ENCODE measurements at regions not wholly inside any gene's neighbourhood (a gene's known extent, or its start where the extent isn't known, plus 50 kb on each side); places are given as distances from the start of the nearest gene placed in this dataset.
"Not testable (repeated sequence)": the region's sequence is repeated elsewhere in the genome, so short reads cannot be mapped to it uniquely, and the experiment has no call there.

DNA sequence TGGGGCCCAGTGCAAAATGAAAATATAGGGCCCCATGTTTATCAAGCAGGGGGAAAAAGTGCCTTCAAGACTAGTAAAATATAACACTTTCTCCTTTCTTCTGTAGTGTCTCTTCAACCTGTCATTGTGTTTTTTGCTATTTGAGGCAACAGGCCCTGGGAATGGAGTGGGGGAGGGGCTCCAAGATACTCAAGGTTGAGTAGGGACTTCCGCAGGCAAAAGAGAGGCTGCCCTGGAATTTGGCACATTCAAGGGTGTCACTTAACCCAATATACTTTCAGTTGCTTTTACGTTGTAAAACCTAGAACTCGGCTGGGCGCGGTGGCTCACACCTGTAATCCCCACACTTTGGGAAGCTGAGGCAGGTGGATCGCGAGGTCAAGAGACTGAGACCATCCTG, 154.9 kb downstream of the ALDH8A1 start:
- no peaks in the 10 kb centered on the region for H3K4me1 ChIP-seq

DNA sequence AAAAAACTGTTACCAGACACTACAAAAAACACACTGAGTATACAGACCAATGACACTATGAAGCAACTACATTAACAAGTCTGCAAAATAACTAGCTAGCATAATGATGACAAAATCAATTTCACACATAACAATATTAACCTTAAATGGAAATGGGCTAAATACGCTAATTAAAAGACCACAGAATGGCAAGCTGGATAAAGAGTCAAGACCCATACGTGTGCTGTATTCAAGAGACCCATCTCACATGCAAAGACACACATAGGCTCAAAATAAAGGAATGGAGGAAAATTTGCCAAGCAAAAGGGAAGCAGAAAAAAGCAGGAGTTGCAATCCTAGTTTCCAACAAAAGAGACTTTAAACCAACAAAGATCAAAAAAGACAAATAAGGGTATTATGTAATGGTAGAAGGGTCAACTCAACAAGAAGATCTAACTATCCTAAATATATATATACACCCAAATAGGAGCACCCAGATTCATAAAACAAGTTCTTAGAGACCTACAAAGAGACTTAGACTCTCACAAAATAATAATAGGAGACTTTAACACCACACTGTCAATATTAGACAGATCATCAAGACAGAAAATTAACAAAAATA, 158.6 kb downstream of the ALDH8A1 start:
- DNase-seq, H3K4me3 ChIP-seq, H3K4me1 ChIP-seq, H3K9me3 ChIP-seq, H3K27ac ChIP-seq, H3K27me3 ChIP-seq, H3K36me3 ChIP-seq: not testable (repeated sequence)

More for the DNA sequence above, 154.9 kb downstream of the ALDH8A1 start:
- Histone ChIP-seq H3K27ac (no peak overlapping the region), H3K27me3 (no peaks in the 10 kb centered on the region), H3K36me3 (no peaks in the 10 kb centered on the region), H3K4me3 (no peak overlapping the region), H3K9me3 (peaks cover 0 to 5% (median 0%) of the 10 kb centered on the region in 4 donors)
- no peak for TF ChIP-seq POLR2A (IDR thresholded peaks at IDR 0.05)
- TF ChIP-seq, protein P1, sequence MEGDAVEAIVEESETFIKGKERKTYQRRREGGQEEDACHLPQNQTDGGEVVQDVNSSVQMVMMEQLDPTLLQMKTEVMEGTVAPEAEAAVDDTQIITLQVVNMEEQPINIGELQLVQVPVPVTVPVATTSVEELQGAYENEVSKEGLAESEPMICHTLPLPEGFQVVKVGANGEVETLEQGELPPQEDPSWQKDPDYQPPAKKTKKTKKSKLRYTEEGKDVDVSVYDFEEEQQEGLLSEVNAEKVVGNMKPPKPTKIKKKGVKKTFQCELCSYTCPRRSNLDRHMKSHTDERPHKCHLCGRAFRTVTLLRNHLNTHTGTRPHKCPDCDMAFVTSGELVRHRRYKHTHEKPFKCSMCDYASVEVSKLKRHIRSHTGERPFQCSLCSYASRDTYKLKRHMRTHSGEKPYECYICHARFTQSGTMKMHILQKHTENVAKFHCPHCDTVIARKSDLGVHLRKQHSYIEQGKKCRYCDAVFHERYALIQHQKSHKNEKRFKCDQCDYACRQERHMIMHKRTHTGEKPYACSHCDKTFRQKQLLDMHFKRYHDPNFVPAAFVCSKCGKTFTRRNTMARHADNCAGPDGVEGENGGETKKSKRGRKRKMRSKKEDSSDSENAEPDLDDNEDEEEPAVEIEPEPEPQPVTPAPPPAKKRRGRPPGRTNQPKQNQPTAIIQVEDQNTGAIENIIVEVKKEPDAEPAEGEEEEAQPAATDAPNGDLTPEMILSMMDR (IDR thresholded peaks at IDR 0.05), result no peak
- no peak for DNase-seq

DNA sequence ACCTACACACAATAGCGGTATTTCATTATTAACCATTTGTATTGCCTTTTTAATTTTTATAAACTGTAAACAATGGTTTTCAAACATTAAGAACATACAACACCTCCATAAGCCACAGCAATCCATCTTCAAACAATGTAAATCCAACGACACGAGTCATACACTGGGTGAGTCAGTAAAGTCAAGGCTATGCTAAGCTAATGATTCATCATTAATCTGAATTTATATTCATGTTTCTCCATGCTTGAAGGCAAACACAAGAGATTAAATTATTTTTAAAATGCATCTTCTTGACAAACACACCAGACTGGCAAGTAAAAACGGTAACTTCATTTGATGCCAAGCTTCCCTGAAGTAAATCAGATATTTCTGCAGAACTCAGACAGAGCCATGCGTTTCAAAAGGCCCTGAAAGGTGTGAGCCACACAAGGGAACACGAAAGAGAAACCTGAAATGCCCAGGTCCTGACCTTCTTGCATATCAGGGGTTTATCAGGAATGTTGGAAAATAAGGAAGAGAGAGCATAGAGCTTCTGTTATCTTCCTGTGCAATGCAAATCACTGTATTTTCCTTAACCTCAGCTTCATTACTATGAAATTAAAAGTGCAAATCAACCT, 162.5 kb downstream of the ALDH8A1 start:
- H3K36me3 ChIP-seq, result no peaks in the 10 kb centered on the region
- H3K9me3 ChIP-seq, result peaks cover 0 to 8% (median 0%) of the 10 kb centered on the region in 4 donors
- H3K4me3 ChIP-seq, result no peak overlapping the region
- no peak for TF ChIP-seq POLR2A (IDR thresholded peaks at IDR 0.05)
- TF ChIP-seq, protein P1 (IDR thresholded peaks at IDR 0.05), result no peak
- peak overlapping the region in 2 of 4 donors; percentile 38 to 57 for H3K27ac ChIP-seq
- DNase-seq, result no peak
- peaks cover 0 to 9% (median 0%) of the 10 kb centered on the region in 4 donors for H3K4me1 ChIP-seq
- H3K27me3 ChIP-seq, result no peaks in the 10 kb centered on the region

GRCh38 chr6:134784336-134784735, 165.6 kb downstream of the ALDH8A1 start:
- no peaks in the 10 kb centered on the region for H3K27me3 ChIP-seq
- peaks cover 0 to 2% (median 0%) of the 10 kb centered on the region in 4 donors for H3K9me3 ChIP-seq

DNA sequence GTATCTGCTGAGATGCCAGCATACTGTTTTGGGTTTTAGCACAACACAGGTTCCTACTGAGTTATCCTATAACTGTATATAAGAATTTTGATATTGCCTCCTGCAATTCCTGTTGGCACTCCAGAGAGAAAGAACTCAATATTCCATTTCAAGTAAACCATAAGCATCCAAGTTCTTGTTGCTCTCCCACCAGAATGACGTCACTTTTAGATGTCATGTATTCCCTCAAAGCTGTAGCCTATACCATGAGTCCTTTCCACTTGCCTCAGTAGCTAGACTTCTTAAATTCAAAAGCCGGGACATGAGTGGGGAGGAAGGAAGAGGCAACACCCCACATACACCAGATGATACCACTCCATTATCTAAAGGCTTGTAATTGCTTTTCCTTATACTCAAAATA, 171.5 kb downstream of the ALDH8A1 start:
- Histone ChIP-seq H3K9me3 (no peaks in the 10 kb centered on the region), H3K4me1 (no peaks in the 10 kb centered on the region), H3K27ac (no peak overlapping the region), H3K36me3 (no peaks in the 10 kb centered on the region), H3K27me3 (no peaks in the 10 kb centered on the region), H3K4me3 (no peak overlapping the region)
- no peak for DNase-seq
- no peak for TF ChIP-seq POLR2A (IDR thresholded peaks at IDR 0.05)
- TF ChIP-seq, protein P1 (IDR thresholded peaks at IDR 0.05), result no peak

More at GRCh38 chr6:134784336-134784735, 165.6 kb downstream of the ALDH8A1 start:
- Histone ChIP-seq H3K27ac (no peak overlapping the region), H3K36me3 (no peaks in the 10 kb centered on the region), H3K4me3 (no peak overlapping the region), H3K4me1 (peaks cover 0 to 9% (median 0%) of the 10 kb centered on the region in 4 donors)
- TF ChIP-seq POLR2A (IDR thresholded peaks at IDR 0.05), result no peak
- TF ChIP-seq, protein P1 (IDR thresholded peaks at IDR 0.05), result no peak
- no peak for DNase-seq

GRCh38 chr6:134774201-134774638, 175.7 kb downstream of the ALDH8A1 start:
- H3K4me1 ChIP-seq, result no peaks in the 10 kb centered on the region
- TF ChIP-seq, protein P1 (IDR thresholded peaks at IDR 0.05), result no peak
- TF ChIP-seq POLR2A (IDR thresholded peaks at IDR 0.05), result no peak
- no peaks in the 10 kb centered on the region for H3K36me3 ChIP-seq
- H3K4me3 ChIP-seq, result no peak overlapping the region
- peak overlapping the region in 1 of 4 donors; percentile 32 for H3K27ac ChIP-seq
- no peak for DNase-seq
- no peaks in the 10 kb centered on the region for H3K27me3 ChIP-seq
- H3K9me3 ChIP-seq, result no peaks in the 10 kb centered on the region

All from Peyer's patch (tissue), 4 donors.